ENCODE measurements at regions not wholly inside any gene's neighbourhood (a gene's known extent, or its start where the extent isn't known, plus 50 kb on each side); places are given as distances from the start of the nearest gene placed in this dataset.
"Not testable (repeated sequence)": the region's sequence is repeated elsewhere in the genome, so short reads cannot be mapped to it uniquely, and the experiment has no call there.

DNA sequence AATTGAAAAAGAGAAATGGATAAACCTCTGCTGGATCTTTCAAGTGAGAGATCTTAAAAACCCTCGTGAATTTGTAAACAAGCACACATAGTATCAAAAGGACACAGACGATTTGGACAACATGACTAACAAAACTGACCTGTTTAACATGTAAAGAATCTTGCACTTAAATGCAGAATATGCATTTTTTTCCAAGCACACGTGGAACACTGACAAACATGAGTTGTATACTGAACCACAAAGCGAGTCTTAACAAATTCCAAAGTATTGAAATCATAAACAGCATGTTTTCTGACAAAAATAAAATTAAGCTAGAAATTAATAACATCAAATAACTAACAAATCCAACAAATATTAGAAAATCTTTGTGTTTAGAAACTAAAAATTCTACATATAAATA is 65.0 kb upstream of the ZNF746 start:
- DNase-seq = no peak

DNA sequence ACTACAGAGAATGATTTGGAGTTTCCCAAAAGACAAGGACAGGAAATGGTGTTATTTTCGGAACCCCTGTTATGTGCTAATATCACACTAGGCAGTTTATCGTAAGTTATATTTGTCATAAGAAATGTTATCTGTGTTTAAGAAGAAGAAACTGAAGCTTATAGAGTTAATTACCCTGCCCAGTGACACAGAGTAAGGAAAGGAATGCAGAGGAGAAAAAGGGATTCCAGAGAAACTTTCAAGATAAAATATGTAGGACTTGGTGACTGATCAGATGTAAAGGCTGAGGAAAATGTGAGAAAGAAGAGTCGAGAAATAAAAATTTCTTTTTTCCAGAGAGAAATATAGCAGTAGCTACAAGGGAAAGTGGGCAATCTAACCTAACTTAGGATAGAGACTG is 63.5 kb upstream of the ZNF746 start:
- no peak for DNase-seq

DNA sequence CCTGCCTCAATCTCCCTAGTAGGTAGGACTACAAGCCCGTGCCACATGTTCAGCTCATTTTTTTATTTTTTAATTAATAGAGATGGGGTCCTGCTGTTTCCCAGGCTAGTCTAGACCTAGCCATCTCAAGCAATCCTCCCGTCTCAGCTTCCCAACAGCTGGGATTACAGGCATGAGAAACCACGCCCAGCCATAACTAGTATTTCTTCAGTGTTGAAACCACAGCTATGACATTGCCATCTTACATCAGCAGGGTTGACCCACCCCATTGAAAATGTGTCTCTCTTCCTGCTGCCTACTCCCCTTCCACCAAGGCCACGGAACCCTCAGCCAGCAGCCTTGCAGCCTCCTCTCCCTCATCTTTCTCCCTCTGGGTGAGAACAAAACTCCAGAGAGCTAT is 62.1 kb upstream of the ZNF746 start:
- DNase-seq = no peak

DNA sequence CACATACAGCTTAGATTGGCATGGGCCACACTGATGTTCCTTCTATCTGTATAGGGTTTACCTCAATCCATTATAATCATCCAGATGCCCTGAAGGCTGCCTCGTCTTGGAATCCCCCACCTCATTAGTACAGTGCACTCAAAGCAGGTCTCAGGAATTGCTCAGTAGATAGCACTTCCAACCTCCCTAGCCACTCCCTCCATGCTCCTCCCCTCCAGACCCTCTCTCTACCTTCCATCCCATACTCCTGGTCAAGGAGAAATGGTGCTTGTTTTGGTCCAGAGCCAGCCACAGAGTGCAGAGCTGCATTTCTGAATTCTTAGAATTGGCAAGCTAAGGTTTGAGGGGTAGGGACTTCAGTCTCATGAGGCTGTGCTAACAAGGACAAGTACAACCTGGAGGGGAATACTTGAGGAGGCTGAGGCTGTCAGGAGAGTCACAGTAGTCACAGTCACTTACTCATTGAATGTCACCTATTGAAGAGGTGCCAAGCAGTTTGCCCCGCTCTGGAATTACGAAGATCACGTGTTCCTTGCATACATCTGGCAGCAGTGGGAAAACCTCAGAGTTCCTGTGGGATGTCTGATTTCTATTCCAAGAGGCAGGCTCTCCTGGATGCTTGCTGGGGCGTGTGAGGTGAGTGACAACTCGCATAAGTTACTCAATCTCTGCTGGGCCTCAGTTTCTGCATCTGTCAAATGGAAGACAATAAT is 60.7 kb upstream of the ZNF746 start:
- no peak for DNase-seq

DNA sequence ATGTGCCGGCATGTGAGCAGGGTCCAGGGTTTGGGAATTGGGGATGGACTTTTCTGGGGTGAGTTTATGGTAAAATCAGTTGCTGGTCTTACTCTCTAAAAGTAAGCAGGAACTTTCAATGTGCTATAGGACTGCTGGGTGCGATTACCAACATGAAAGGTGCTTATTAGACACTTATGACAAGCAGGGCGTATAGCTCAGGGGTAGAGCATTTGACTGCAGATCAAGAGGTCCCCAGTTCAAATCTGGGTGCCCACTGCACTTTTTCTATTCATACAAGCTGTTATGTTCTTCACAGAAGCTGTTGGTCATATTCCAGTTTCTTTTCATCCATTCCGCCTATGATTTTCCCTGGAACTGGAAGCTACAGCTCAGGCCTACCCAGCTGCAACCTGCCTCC is 58.9 kb upstream of the ZNF746 start:
- not testable (repeated sequence) for DNase-seq

DNA sequence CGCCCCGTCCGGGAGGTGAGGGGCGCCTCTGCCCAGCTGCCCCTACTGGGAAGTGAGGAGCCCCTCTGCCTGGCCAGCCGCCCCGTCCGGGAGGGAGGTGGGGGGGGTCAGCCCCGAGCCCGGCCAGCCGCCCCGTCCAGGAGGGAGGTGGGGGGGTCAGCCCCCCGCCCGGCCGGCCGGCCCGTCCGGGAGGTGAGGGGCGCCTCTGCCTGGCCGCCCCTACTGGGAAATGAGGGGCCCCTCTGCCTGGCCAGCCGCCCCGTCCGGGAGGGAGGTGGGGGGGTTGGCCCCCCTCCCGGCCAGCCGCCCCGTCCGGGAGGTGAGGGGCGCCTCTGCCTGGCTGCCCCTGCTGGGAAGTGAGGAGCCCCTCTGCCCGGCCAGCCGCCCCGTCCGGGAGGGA is 57.2 kb upstream of the ZNF746 start:
- DNase-seq = not testable (repeated sequence)

DNA sequence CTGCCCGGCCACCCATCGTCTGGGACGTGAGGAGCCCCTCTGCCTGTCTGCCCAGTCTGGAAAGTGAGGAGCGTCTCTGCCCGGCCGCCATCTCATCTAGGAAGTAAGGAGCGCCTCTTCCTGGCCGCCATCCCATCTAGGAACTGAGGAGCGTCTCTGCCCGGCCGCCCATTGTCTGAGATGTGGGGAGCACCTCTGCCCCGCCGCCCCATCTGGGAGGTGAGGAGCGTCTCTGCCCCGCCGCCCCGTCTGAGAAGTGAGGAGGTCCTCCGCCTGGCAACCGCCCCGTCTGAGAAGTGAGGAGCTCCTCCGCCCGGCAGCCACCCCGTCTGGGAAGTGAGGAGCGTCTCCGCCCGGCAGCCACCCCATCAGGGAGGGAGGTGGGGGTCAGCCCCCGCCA is 56.4 kb upstream of the ZNF746 start:
- DNase-seq = not testable (repeated sequence)

DNA sequence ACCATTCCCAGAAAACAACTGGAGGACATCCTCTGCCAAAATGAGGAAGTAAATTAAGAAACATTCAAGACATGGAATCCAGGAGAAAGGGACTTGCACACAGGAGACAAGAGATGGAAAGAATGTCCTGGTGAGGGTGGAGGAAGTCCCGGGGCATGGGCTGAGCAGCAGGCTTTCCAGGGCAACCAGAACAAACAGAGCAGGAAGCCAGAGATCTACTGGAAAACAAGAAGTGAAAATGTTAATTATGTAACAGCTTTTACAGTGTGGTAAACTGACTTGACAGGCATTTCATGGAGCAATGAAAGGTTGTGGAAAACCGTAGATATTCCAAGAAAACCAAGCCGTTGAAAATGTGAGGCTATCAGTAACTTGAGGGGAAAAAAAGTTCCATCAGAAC is 55.2 kb upstream of the ZNF746 start:
- DNase-seq = no peak

All from activated naive CD4-positive, alpha-beta T cell treated with anti-CD3 and anti-CD28 coated beads, Interleukin-2, amount 50 U/mL, for 16 hours (primary cell).